Stomach (tissue), 8 donors: ENCODE measurements at regions not wholly inside any gene's neighbourhood (a gene's known extent, or its start where the extent isn't known, plus 50 kb on each side); places are given as distances from the start of the nearest gene placed in this dataset.

Source experiments
- DNase-seq, 2 donors: peaks; one replicate each; pipeline versions ENCODE4 v3.0.0 to v3.0.0-alpha.2; 2013 to 2019
- H3K27ac ChIP-seq, 5 donors: fragments of 200-600 bp in 4 of 5; sonication (generic) in 4 of 5; one replicate each; pipeline ENCODE4 v1.5.1; 2013 to 2019; ENCODE audit warnings: mild to moderate bottlenecking in 1 of 5, moderate library complexity in 1 of 5
- H3K27me3 ChIP-seq, 3 donors: fragments of 200-600 bp; sonication (generic); one replicate each; pipeline ENCODE4 v1.5.1; 2017 to 2019; ENCODE audit warnings: mixed run types in 1 of 3
- H3K36me3 ChIP-seq, 4 donors: fragments of 200-600 bp; sonication (generic); 1 replicate in 3 of 4; 2 replicates in 1 of 4; pipeline ENCODE4 v1.5.1; 2016 to 2019
- H3K4me1 ChIP-seq, 4 donors: fragments of 200-600 bp; sonication (generic); one replicate each; pipeline ENCODE4 v1.5.1; 2016 to 2019
- H3K4me3 ChIP-seq, 4 donors: fragments of 200-600 bp; sonication (generic) in 3 of 4; one replicate each; pipeline ENCODE4 v1.5.1; 2016 to 2019; ENCODE audit warnings: mild to moderate bottlenecking in 1 of 4
- H3K9me3 ChIP-seq, 4 donors: fragments of 200-600 bp; sonication (generic); one replicate each; pipeline ENCODE4 v1.5.1; 2016 to 2019
- CTCF ChIP-seq, 7 experiments: fragments of 450-650 bp in 4 of 7; fragments of 200-600 bp in 3 of 7; sonication (generic) in 3 of 7; IDR thresholded peaks; one replicate each; pipeline ENCODE4 v1.5.1; 2016 to 2019; ENCODE audit warnings: antibody characterized with exemption in 7 of 7, control low read depth in 2 of 7, mild to moderate bottlenecking in 1 of 7
- EP300 ChIP-seq: sonication (generic); formaldehyde crosslinking; IDR thresholded peaks from one replicate; pipeline ENCODE4 v1.6.1; 2017; ENCODE audit warnings: antibody characterized with exemption
- POLR2A ChIP-seq, 4 donors: fragments of 450-650 bp; IDR thresholded peaks; one replicate each; pipeline ENCODE4 v1.6.1; 2016; ENCODE audit warnings: antibody characterized with exemption in 4 of 4, control low read depth in 2 of 4, mild to moderate bottlenecking in 1 of 4, moderate library complexity in 1 of 4
- POLR2AphosphoS5 ChIP-seq, 3 donors: sonication (generic); formaldehyde crosslinking; IDR thresholded peaks; one replicate each; pipeline ENCODE4 v1.6.1; 2016; ENCODE audit warnings: antibody characterized with exemption in 3 of 3
- WGBS, 5 donors: extraction: QIAGEN DNeasy Blood & Tissue Kit in 3 of 5; methylation state at CpG; one replicate each; pipeline versions ENCODE4 v1.1.5 to v1.1.7; 2013 to 2018; 5-methylcytosine and 5-hydroxymethylcytosine counted together
- intact Hi-C: fragments of 100-400 bp; cut with DNase I; formaldehyde crosslinking; loops from one replicate; pipeline ENCODE4 v1.15.1; 2023; ENCODE audit warnings: low total_unique reads
- donor health status: healthy with polysubstance abuse.
- donor health status: Bipolar disorder and iron deficiency.
- donor health status: healthy.

GRCh38 chr4:186882293-186882692 lies 158.6 kb upstream of the FAT1 start:
- no peak for DNase-seq
- TF ChIP-seq POLR2AphosphoS5 (IDR thresholded peaks at IDR 0.05) (no peak), POLR2A (IDR thresholded peaks at IDR 0.05) (no peak), CTCF (IDR thresholded peaks at IDR 0.05) (no peak), EP300 (no peak)
- 60 to 86% (median 77%) methylated on average over 1 of the region's 1 CpG for WGBS, 5 donors
- Histone ChIP-seq H3K27me3 (no peaks in the 10 kb centered on the region), H3K27ac (no peak overlapping the region), H3K9me3 (no peaks in the 10 kb centered on the region), H3K36me3 (no peaks in the 10 kb centered on the region), H3K4me1 (no peaks in the 10 kb centered on the region), H3K4me3 (no peak overlapping the region)
- intact Hi-C loops: no loop called here

GRCh38 chr4:186885289-186885688 lies 161.6 kb upstream of the FAT1 start:
- no peaks in the 10 kb centered on the region for H3K4me1 ChIP-seq
- 49 to 65% (median 61%) methylated on average over 6 of the region's 6 CpGs for WGBS, 5 donors
- H3K9me3 ChIP-seq: peaks cover 0 to 7% (median 0%) of the 10 kb centered on the region in 4 donors
- intact Hi-C loops: no loop called here
- no peak overlapping the region for H3K27ac ChIP-seq
- DNase-seq: peak in 1 of 2 donors; percentile 9
- H3K4me3 ChIP-seq: no peak overlapping the region
- no peak for TF ChIP-seq POLR2A (IDR thresholded peaks at IDR 0.05)
- TF ChIP-seq CTCF (IDR thresholded peaks at IDR 0.05): no peak
- no peak for TF ChIP-seq POLR2AphosphoS5 (IDR thresholded peaks at IDR 0.05)
- no peak for TF ChIP-seq EP300
- no peaks in the 10 kb centered on the region for H3K36me3 ChIP-seq
- H3K27me3 ChIP-seq: no peaks in the 10 kb centered on the region

- intact Hi-C loops: no loop called here
- Histone ChIP-seq H3K4me1 (no peaks in the 10 kb centered on the region), H3K27ac (no peak overlapping the region), H3K36me3 (no peaks in the 10 kb centered on the region), H3K27me3 (no peaks in the 10 kb centered on the region), H3K9me3 (peaks cover 0 to 8% (median 0%) of the 10 kb centered on the region in 4 donors), H3K4me3 (no peak overlapping the region)
- 85 to 95% (median 90%) methylated on average over 2 of the region's 2 CpGs for WGBS, 5 donors
- DNase-seq: no peak
- TF ChIP-seq EP300 (no peak), CTCF (IDR thresholded peaks at IDR 0.05) (no peak), POLR2A (IDR thresholded peaks at IDR 0.05) (no peak), POLR2AphosphoS5 (IDR thresholded peaks at IDR 0.05) (no peak)
Measured at GRCh38 chr4:186886759-186887158, 163.1 kb upstream of the FAT1 start.

GRCh38 chr4:186887291-186887700 lies 163.6 kb upstream of the FAT1 start:
- Histone ChIP-seq H3K27ac (no peak overlapping the region), H3K9me3 (peaks cover 0 to 8% (median 0%) of the 10 kb centered on the region in 4 donors), H3K27me3 (no peaks in the 10 kb centered on the region), H3K4me3 (no peak overlapping the region), H3K36me3 (no peaks in the 10 kb centered on the region), H3K4me1 (no peaks in the 10 kb centered on the region)
- TF ChIP-seq POLR2A (IDR thresholded peaks at IDR 0.05) (no peak), CTCF (IDR thresholded peaks at IDR 0.05) (no peak), POLR2AphosphoS5 (IDR thresholded peaks at IDR 0.05) (no peak), EP300 (no peak)
- intact Hi-C loops: no loop called here
- 78 to 87% (median 85%) methylated on average over 6 of the region's 6 CpGs for WGBS, 5 donors
- DNase-seq: peak in 1 of 2 donors; percentile 16
